ENCODE measurements at regions not wholly inside any gene's neighbourhood (a gene's known extent, or its start where the extent isn't known, plus 50 kb on each side); places are given as distances from the start of the nearest gene placed in this dataset.

DNA sequence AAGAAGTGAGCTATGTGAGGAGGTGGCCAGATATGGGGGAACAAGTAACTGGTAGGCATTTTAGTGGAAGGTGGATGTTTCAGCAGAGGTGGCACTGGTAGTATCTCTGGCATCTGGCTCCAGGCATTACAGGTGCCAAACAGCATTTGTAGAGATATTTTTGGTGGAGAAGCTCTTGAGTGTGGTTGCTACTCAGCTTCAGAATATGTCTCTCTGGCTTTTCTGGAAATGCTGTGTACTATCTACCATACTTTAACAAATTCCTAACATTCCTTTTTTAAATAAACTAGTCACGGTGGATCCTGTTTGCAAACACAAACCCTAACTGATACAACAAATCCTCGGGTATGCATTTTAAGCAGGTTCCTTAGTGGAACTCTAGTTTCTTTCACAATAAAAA, 128.0 kb downstream of the BARX2 start:
- no peak for ATAC-seq
- TF ChIP-seq ARNTL (CRISPR knock-in tag; IDR thresholded peaks at IDR 0.05; ENCODE audit: borderline replicate concordance, low read depth): no peak
- TF ChIP-seq, protein P1, sequence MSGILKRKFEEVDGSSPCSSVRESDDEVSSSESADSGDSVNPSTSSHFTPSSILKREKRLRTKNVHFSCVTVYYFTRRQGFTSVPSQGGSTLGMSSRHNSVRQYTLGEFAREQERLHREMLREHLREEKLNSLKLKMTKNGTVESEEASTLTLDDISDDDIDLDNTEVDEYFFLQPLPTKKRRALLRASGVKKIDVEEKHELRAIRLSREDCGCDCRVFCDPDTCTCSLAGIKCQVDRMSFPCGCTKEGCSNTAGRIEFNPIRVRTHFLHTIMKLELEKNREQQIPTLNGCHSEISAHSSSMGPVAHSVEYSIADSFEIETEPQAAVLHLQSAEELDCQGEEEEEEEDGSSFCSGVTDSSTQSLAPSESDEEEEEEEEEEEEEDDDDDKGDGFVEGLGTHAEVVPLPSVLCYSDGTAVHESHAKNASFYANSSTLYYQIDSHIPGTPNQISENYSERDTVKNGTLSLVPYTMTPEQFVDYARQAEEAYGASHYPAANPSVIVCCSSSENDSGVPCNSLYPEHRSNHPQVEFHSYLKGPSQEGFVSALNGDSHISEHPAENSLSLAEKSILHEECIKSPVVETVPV (CRISPR knock-in tag; IDR thresholded peaks at IDR 0.05): no peak
- TF ChIP-seq GLIS3 (CRISPR knock-in tag; IDR thresholded peaks at IDR 0.05): no peak
- TF ChIP-seq, protein P2, sequence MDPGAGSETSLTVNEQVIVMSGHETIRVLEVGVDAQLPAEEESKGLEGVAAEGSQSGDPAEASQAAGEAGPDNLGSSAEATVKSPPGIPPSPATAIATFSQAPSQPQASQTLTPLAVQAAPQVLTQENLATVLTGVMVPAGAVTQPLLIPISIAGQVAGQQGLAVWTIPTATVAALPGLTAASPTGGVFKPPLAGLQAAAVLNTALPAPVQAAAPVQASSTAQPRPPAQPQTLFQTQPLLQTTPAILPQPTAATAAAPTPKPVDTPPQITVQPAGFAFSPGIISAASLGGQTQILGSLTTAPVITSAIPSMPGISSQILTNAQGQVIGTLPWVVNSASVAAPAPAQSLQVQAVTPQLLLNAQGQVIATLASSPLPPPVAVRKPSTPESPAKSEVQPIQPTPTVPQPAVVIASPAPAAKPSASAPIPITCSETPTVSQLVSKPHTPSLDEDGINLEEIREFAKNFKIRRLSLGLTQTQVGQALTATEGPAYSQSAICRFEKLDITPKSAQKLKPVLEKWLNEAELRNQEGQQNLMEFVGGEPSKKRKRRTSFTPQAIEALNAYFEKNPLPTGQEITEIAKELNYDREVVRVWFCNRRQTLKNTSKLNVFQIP (CRISPR knock-in tag; IDR thresholded peaks at IDR 0.05; ENCODE audit: borderline replicate concordance, low read depth): no peak
- no peak for TF ChIP-seq CSDC2 (CRISPR knock-in tag; IDR thresholded peaks at IDR 0.05)
- no peak for TF ChIP-seq ZNF8 (CRISPR knock-in tag; IDR thresholded peaks at IDR 0.05)
- TF ChIP-seq OSR1 (CRISPR knock-in tag; IDR thresholded peaks at IDR 0.05): no peak
- TF ChIP-seq PPARA (CRISPR knock-in tag; IDR thresholded peaks at IDR 0.05; ENCODE audit: borderline replicate concordance): no peak
- TF ChIP-seq ZFP3 (CRISPR knock-in tag; IDR thresholded peaks at IDR 0.05): no peak
- no peak for TF ChIP-seq TCF4 (CRISPR knock-in tag; IDR thresholded peaks at IDR 0.05; ENCODE audit: borderline replicate concordance)
- TF ChIP-seq ESRRG (CRISPR knock-in tag; IDR thresholded peaks at IDR 0.05): no peak
- TF ChIP-seq, protein P3, sequence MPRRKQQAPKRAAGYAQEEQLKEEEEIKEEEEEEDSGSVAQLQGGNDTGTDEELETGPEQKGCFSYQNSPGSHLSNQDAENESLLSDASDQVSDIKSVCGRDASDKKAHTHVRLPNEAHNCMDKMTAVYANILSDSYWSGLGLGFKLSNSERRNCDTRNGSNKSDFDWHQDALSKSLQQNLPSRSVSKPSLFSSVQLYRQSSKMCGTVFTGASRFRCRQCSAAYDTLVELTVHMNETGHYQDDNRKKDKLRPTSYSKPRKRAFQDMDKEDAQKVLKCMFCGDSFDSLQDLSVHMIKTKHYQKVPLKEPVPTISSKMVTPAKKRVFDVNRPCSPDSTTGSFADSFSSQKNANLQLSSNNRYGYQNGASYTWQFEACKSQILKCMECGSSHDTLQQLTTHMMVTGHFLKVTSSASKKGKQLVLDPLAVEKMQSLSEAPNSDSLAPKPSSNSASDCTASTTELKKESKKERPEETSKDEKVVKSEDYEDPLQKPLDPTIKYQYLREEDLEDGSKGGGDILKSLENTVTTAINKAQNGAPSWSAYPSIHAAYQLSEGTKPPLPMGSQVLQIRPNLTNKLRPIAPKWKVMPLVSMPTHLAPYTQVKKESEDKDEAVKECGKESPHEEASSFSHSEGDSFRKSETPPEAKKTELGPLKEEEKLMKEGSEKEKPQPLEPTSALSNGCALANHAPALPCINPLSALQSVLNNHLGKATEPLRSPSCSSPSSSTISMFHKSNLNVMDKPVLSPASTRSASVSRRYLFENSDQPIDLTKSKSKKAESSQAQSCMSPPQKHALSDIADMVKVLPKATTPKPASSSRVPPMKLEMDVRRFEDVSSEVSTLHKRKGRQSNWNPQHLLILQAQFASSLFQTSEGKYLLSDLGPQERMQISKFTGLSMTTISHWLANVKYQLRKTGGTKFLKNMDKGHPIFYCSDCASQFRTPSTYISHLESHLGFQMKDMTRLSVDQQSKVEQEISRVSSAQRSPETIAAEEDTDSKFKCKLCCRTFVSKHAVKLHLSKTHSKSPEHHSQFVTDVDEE (CRISPR knock-in tag; IDR thresholded peaks at IDR 0.05): no peak

DNA sequence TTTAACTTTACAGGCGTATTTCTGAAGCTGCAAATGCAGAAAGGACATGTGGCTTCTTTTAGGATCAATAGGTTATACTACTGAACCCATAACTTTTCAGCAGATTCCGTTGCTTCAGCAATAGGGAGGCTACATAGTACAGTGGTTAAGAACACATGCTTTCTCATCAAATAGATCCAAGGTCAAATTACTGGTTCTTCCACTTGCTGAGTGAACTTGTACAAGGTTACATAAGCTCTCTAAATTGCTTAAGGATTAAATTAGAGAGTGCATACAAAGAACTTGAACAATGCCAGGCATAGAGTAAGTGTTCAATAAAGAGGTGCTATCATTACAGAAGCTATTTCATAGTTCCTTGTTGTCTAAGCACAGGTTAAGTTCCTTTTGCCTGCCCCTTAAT, 129.6 kb downstream of the BARX2 start:
- no peak for ATAC-seq
- TF ChIP-seq ZNF70 (CRISPR knock-in tag; IDR thresholded peaks at IDR 0.05) (no peak), BACH2 (CRISPR knock-in tag; IDR thresholded peaks at IDR 0.05; ENCODE audit: borderline replicate concordance) (no peak), GLIS3 (CRISPR knock-in tag; IDR thresholded peaks at IDR 0.05) (no peak), TOX (CRISPR knock-in tag; IDR thresholded peaks at IDR 0.05; ENCODE audit: borderline replicate concordance) (no peak)
- TF ChIP-seq, protein P4, sequence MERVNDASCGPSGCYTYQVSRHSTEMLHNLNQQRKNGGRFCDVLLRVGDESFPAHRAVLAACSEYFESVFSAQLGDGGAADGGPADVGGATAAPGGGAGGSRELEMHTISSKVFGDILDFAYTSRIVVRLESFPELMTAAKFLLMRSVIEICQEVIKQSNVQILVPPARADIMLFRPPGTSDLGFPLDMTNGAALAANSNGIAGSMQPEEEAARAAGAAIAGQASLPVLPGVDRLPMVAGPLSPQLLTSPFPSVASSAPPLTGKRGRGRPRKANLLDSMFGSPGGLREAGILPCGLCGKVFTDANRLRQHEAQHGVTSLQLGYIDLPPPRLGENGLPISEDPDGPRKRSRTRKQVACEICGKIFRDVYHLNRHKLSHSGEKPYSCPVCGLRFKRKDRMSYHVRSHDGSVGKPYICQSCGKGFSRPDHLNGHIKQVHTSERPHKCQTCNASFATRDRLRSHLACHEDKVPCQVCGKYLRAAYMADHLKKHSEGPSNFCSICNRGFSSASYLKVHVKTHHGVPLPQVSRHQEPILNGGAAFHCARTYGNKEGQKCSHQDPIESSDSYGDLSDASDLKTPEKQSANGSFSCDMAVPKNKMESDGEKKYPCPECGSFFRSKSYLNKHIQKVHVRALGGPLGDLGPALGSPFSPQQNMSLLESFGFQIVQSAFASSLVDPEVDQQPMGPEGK (CRISPR knock-in tag; IDR thresholded peaks at IDR 0.05; ENCODE audit: borderline replicate concordance): no peak

DNA sequence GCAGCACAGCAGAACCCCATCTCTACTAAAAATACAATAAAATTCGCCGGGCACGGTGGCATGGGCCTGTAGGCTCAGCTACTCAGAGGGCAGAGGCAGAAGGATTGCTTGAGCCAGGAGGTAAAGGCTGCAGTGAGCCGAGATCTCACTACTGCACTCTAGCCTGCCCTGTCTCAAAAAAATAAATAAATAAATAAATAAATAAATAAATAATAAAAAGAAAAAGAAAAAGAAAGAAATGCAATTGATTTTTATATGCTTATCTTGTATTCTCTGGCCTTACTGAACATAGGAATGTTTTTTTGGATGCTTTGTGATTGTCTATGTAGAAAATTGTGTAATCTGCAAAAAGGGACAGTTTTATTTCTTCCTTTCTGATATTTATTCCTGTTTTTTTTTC, 132.5 kb downstream of the BARX2 start:
- TF ChIP-seq SNAI2 (CRISPR knock-in tag; IDR thresholded peaks at IDR 0.05) (no peak), ESRRG (CRISPR knock-in tag; IDR thresholded peaks at IDR 0.05) (no peak), ZNF70 (CRISPR knock-in tag; IDR thresholded peaks at IDR 0.05) (no peak), ISL1 (CRISPR knock-in tag; IDR thresholded peaks at IDR 0.05) (no peak)
- TF ChIP-seq, protein P2 (CRISPR knock-in tag; IDR thresholded peaks at IDR 0.05; ENCODE audit: borderline replicate concordance, low read depth): no peak
- ATAC-seq: no peak

DNA sequence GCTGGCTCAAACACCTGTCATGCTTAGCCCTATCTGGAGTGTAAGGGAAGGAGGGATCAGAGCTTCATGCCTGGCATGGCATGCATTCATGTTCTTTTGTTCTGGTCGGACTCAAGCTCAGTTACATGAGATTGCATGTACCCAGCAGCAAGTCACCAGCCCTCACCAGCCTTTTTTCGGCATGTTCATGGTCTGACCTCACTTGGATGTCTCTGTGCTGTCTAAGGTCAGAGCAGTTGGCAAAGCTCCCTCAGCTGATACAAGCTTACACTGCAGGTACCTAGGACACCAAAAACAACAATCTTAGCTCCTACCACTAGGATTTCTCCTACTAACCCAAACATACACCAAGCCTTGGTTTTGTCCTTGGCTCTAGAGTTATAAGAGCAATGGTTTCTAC, 152.6 kb downstream of the BARX2 start:
- no peak for ATAC-seq
- TF ChIP-seq CSDC2 (CRISPR knock-in tag; IDR thresholded peaks at IDR 0.05) (no peak), ARNTL (CRISPR knock-in tag; IDR thresholded peaks at IDR 0.05; ENCODE audit: borderline replicate concordance, low read depth) (no peak)
- TF ChIP-seq, protein P2 (CRISPR knock-in tag; IDR thresholded peaks at IDR 0.05; ENCODE audit: borderline replicate concordance, low read depth): no peak
